GM06990 (cell line): ENCODE measurements at regions not wholly inside any gene's neighbourhood (a gene's known extent, or its start where the extent isn't known, plus 50 kb on each side); places are given as distances from the start of the nearest gene placed in this dataset.
"Not testable (repeated sequence)": the region's sequence is repeated elsewhere in the genome, so short reads cannot be mapped to it uniquely, and the experiment has no call there.

ENCODE experiments used
- DNase-seq: peaks from one replicate; pipeline ENCODE4 v3.0.0-alpha.2; 2011; ENCODE audit not compliant: insufficient read length; ENCODE audit errors: extremely low read depth
- H3K27me3 ChIP-seq: replicated peaks from 2 replicates; pipeline ENCODE4 v1.6.0; 2011; ENCODE audit warnings: low read length; ENCODE audit not compliant: control insufficient read depth, insufficient read depth
- H3K36me3 ChIP-seq: 2 replicates; pipeline ENCODE4 v1.5.1; 2011; ENCODE audit warnings: low read length; ENCODE audit not compliant: control insufficient read depth, insufficient read depth
- H3K4me3 ChIP-seq: replicated peaks from 2 replicates; pipeline ENCODE4 v1.5.1; 2011; ENCODE audit warnings: low read depth, mild to moderate bottlenecking, control low read depth, low read length
- CTCF ChIP-seq: IDR thresholded peaks from 2 replicates; pipeline ENCODE4 v1.5.1; 2011; ENCODE audit warnings: low read length, control low read depth, mild to moderate bottlenecking, inconsistent platforms; ENCODE audit not compliant: insufficient read depth, poor library complexity, severe bottlenecking

DNA sequence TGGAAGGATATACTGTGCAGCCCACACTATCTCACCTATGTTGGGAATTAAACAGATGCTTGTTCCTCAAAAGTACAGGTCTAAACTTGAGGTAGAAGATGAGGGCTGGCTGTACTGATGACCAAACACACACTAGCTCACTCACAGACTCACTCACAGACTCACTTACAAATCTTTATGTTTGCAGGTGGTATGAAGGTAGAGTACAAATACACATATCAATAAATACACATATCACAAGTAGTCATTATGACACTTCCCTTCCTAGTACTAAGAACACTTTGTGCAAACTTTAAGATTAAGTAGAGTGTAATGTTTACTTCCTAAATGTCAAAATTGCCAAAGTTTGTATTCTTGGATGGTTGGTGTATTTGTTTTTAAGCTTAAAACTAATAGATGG lies 155.4 kb upstream of the KCNQ5 start:
- no peak for DNase-seq
- no peak for TF ChIP-seq CTCF

GRCh38 chr6:72466971-72467566 lies 154.8 kb upstream of the KCNQ5 start:
- no peaks in the 10 kb centered on the region for H3K36me3 ChIP-seq
- no peak for TF ChIP-seq CTCF
- no peak for DNase-seq
- no peak overlapping the region for H3K4me3 ChIP-seq
- H3K27me3 ChIP-seq: no peaks in the 10 kb centered on the region

More for the DNA sequence above, 155.4 kb upstream of the KCNQ5 start:
- no peaks in the 10 kb centered on the region for H3K27me3 ChIP-seq
- H3K4me3 ChIP-seq: no peak overlapping the region
- H3K36me3 ChIP-seq: no peaks in the 10 kb centered on the region

DNA sequence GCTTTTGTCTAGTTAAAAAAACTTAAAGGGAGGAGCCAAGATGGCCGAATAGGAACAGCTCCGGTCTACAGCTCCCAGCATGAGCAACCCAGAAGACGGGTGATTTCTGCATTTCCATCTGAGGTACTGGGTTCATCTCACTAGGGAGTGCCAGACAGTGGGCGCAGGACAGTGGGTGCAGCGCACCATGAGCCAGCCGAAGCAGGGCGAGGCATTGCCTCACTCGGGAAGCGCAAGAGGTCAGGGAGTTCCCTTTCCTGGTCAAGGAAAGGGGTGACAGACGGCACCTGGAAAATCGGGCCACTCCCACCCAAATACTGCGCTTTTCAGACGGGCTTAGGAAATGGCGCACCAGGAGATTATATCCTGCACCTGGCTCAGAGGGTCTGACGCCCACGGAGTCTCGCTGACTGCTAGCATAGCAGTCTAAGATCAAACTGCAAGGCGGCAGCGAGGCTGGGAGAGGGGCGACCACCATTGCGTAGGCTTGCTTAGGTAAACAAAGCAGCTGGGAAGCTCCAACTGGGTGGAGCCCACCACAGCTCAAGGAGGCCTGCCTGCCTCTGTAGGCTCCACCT lies 152.4 kb upstream of the KCNQ5 start:
- DNase-seq, H3K4me3 ChIP-seq, H3K36me3 ChIP-seq, H3K27me3 ChIP-seq: not testable (repeated sequence)

GRCh38 chr6:72476051-72476450 lies 145.8 kb upstream of the KCNQ5 start:
- Histone ChIP-seq H3K4me3 (no peak overlapping the region), H3K36me3 (no peaks in the 10 kb centered on the region), H3K27me3 (no peaks in the 10 kb centered on the region)
- no peak for DNase-seq
- TF ChIP-seq CTCF: no peak

GRCh38 chr6:72476646-72477045 lies 145.2 kb upstream of the KCNQ5 start:
- TF ChIP-seq CTCF: no peak
- no peaks in the 10 kb centered on the region for H3K36me3 ChIP-seq
- no peak for DNase-seq
- no peaks in the 10 kb centered on the region for H3K27me3 ChIP-seq
- no peak overlapping the region for H3K4me3 ChIP-seq

DNA sequence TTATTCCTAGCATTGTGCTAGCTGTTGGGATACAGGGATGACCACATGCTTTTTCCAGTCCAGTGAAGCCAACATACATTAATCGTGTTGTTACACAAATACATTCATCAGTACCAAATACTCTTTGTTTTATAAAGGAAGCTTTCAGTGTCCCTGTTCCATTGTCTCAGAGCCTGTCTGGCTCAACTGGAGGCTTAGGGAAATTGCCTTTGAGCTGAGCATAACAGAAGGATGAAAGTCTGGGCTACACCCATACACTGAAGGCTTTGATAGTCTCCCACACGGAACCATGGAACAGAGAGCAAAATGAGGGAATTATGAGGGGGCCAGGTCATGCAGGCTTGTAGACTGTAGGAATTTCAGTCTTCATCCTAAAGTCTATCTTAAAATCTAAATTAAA lies 126.4 kb upstream of the KCNQ5 start:
- H3K27me3 ChIP-seq: no peaks in the 10 kb centered on the region
- no peak overlapping the region for H3K4me3 ChIP-seq
- H3K36me3 ChIP-seq: no peaks in the 10 kb centered on the region
- TF ChIP-seq CTCF: no peak
- DNase-seq: no peak
